Prostate gland (tissue), 2 donors: ENCODE measurements at regions not wholly inside any gene's neighbourhood (a gene's known extent, or its start where the extent isn't known, plus 50 kb on each side); places are given as distances from the start of the nearest gene placed in this dataset.

Experiments
- CTCF ChIP-seq, 4 experiments: fragments of 200-600 bp in 2 of 4; fragments of 450-650 bp in 2 of 4; sonication (generic) in 2 of 4; IDR thresholded peaks; 1 replicate in 3 of 4; 2 replicates in 1 of 4; pipeline ENCODE4 v1.5.1; 2016 to 2019; ENCODE audit warnings: antibody characterized with exemption in 4 of 4, mild to moderate bottlenecking in 2 of 4, moderate library complexity in 2 of 4
- POLR2A ChIP-seq: fragments of 450-650 bp; IDR thresholded peaks from one replicate; pipeline ENCODE4 v1.6.1; 2016; ENCODE audit warnings: antibody characterized with exemption, mild to moderate bottlenecking

GRCh38 chr13:105914291-105915036 is 621.0 kb downstream of the EFNB2 start:
- TF ChIP-seq POLR2A (no peak), CTCF (IDR thresholded peaks at IDR 0.05) (no peak)
